DND-41 (cell line): ENCODE measurements at regions not wholly inside any gene's neighbourhood (a gene's known extent, or its start where the extent isn't known, plus 50 kb on each side); places are given as distances from the start of the nearest gene placed in this dataset.

Experiments used
- ATAC-seq: fragments of 200-7000 bp; cut with Tn5 transposase; 3 replicates; pipeline ENCODE4 v1.9.1; 2021; ENCODE audit warnings: low read depth; ENCODE audit not compliant: insufficient read depth
- DNase-seq: peaks from one replicate; pipeline ENCODE4 v3.0.0-alpha.2; 2020
- H2AFZ ChIP-seq: 2 replicates; pipeline ENCODE4 v1.6.0; 2012; ENCODE audit warnings: low read depth, low read length
- H3K27ac ChIP-seq: 2 replicates; pipeline ENCODE4 v1.5.1; 2012; ENCODE audit warnings: low read length, inconsistent platforms
- H3K27me3 ChIP-seq: fragments of 200-600 bp; sonication (generic); 2 replicates; pipeline ENCODE4 v1.6.0; 2012; ENCODE audit warnings: low read length, mild to moderate bottlenecking, inconsistent platforms; ENCODE audit not compliant: insufficient read depth, poor library complexity
- H3K36me3 ChIP-seq: 2 replicates; pipeline ENCODE4 v1.5.1; 2012; ENCODE audit warnings: low read length, inconsistent platforms; ENCODE audit not compliant: insufficient read depth
- H3K4me1 ChIP-seq: 2 replicates; pipeline ENCODE4 v1.5.1; 2012; ENCODE audit warnings: mild to moderate bottlenecking, low read length; ENCODE audit not compliant: insufficient read depth
- H3K4me2 ChIP-seq: 2 replicates; pipeline ENCODE4 v1.6.0; 2012; ENCODE audit warnings: mild to moderate bottlenecking, moderate library complexity, low read length, inconsistent platforms; ENCODE audit not compliant: insufficient read depth
- H3K4me3 ChIP-seq, 2 experiments: fragments of 200-600 bp in 1 of 2; shearing (Covaris generic) in 1 of 2; 2 replicates each; pipeline ENCODE4 v1.5.1; 2012 to 2016; ENCODE audit warnings: inconsistent platforms in 2 of 2, low read length in 2 of 2, mild to moderate bottlenecking in 2 of 2, low read depth in 1 of 2, moderate library complexity in 1 of 2
- H3K79me2 ChIP-seq: 2 replicates; pipeline ENCODE4 v1.6.0; 2012; ENCODE audit warnings: low read length, inconsistent platforms; ENCODE audit not compliant: insufficient read depth
- H3K9ac ChIP-seq: 2 replicates; pipeline ENCODE4 v1.6.0; 2012; ENCODE audit warnings: low read depth, mild to moderate bottlenecking, inconsistent platforms, low read length, moderate library complexity
- H3K9me3 ChIP-seq: 2 replicates; pipeline ENCODE4 v1.5.1; 2012; ENCODE audit warnings: low read length, moderate library complexity, mild to moderate bottlenecking, inconsistent platforms; ENCODE audit not compliant: insufficient read depth, severe bottlenecking
- H4K20me1 ChIP-seq: 2 replicates; pipeline ENCODE4 v1.6.0; 2012; ENCODE audit warnings: low read length; ENCODE audit not compliant: insufficient read depth
- EZH2 ChIP-seq: IDR thresholded peaks from 3 replicates; pipeline ENCODE4 v1.6.1; 2012; ENCODE audit warnings: borderline replicate concordance, low read depth, mild to moderate bottlenecking, moderate library complexity, low read length, inconsistent platforms; ENCODE audit not compliant: severe bottlenecking
- TF ChIP-seq, protein P1 (sequence below): IDR thresholded peaks from 2 replicates; pipeline ENCODE4 v1.5.1; 2012; ENCODE audit warnings: borderline replicate concordance, low read length, moderate library complexity, mild to moderate bottlenecking; ENCODE audit not compliant: poor library complexity, severe bottlenecking; ENCODE audit errors: extremely low read depth

- Histone ChIP-seq H3K79me2 (no peaks in the 10 kb centered on the region), H3K9me3 (no peaks in the 10 kb centered on the region), H3K27me3 (peaks cover 19% of the 10 kb centered on the region), H3K36me3 (no peaks in the 10 kb centered on the region), H4K20me1 (peaks cover 3% of the 10 kb centered on the region; the same call in 1 of the 2 replicates), H2AFZ (no peak overlapping the region), H3K4me1 (no peaks in the 10 kb centered on the region), H3K4me2 (no peak overlapping the region), H3K27ac (no peak overlapping the region), H3K4me3 (no peak overlapping the region), H3K9ac (no peak overlapping the region)
- no peak for DNase-seq
- no peak for TF ChIP-seq EZH2
- TF ChIP-seq, protein P1, sequence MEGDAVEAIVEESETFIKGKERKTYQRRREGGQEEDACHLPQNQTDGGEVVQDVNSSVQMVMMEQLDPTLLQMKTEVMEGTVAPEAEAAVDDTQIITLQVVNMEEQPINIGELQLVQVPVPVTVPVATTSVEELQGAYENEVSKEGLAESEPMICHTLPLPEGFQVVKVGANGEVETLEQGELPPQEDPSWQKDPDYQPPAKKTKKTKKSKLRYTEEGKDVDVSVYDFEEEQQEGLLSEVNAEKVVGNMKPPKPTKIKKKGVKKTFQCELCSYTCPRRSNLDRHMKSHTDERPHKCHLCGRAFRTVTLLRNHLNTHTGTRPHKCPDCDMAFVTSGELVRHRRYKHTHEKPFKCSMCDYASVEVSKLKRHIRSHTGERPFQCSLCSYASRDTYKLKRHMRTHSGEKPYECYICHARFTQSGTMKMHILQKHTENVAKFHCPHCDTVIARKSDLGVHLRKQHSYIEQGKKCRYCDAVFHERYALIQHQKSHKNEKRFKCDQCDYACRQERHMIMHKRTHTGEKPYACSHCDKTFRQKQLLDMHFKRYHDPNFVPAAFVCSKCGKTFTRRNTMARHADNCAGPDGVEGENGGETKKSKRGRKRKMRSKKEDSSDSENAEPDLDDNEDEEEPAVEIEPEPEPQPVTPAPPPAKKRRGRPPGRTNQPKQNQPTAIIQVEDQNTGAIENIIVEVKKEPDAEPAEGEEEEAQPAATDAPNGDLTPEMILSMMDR, result no peak
- ATAC-seq, result no peak
Measured at GRCh38 chr20:57877131-57877824, 167.5 kb upstream of the PMEPA1 start.

GRCh38 chr20:57876163-57876562 lies 166.3 kb upstream of the PMEPA1 start:
- H3K9me3 ChIP-seq, result no peaks in the 10 kb centered on the region
- no peak overlapping the region for H2AFZ ChIP-seq
- DNase-seq (no peak), ATAC-seq (no peak)
- no peaks in the 10 kb centered on the region for H3K4me1 ChIP-seq
- peaks cover 3% of the 10 kb centered on the region; the same call in 1 of the 2 replicates for H4K20me1 ChIP-seq
- H3K36me3 ChIP-seq, result no peaks in the 10 kb centered on the region
- no peak overlapping the region for H3K4me2 ChIP-seq
- H3K9ac ChIP-seq, result no peak overlapping the region
- H3K79me2 ChIP-seq, result no peaks in the 10 kb centered on the region
- no peak overlapping the region for H3K27ac ChIP-seq
- TF ChIP-seq, protein P1, result no peak
- no peak for TF ChIP-seq EZH2
- no peak overlapping the region for H3K4me3 ChIP-seq
- H3K27me3 ChIP-seq, result peaks cover 19% of the 10 kb centered on the region

GRCh38 chr20:57874141-57874540 lies 164.3 kb upstream of the PMEPA1 start:
- Histone ChIP-seq H3K27me3 (peaks cover 21% of the 10 kb centered on the region), H3K9me3 (no peaks in the 10 kb centered on the region), H3K27ac (no peak overlapping the region), H3K4me1 (no peaks in the 10 kb centered on the region), H4K20me1 (peaks cover 3% of the 10 kb centered on the region; the same call in 1 of the 2 replicates), H3K36me3 (no peaks in the 10 kb centered on the region), H2AFZ (no peak overlapping the region), H3K4me3 (no peak overlapping the region), H3K9ac (no peak overlapping the region), H3K4me2 (no peak overlapping the region), H3K79me2 (no peaks in the 10 kb centered on the region)
- TF ChIP-seq, protein P1, result no peak
- TF ChIP-seq EZH2, result no peak
- ATAC-seq (no peak), DNase-seq (no peak)
